WTC11 (cell line): ENCODE measurements at regions not wholly inside any gene's neighbourhood (a gene's known extent, or its start where the extent isn't known, plus 50 kb on each side); places are given as distances from the start of the nearest gene placed in this dataset.

Experiments used
- CTCF ChIP-seq: fragments of 200-600 bp; IDR thresholded peaks from 2 replicates; pipeline ENCODE4 v1.8.0; 2022; ENCODE audit warnings: antibody characterized with exemption
- NFYB ChIP-seq: sonication (generic); formaldehyde crosslinking; conservative IDR thresholded peaks from 2 replicates; pipeline ENCODE4 v1.8.0; 2022; ENCODE audit warnings: low read depth, missing genetic modification reagents
- NR3C1 ChIP-seq: sonication (generic); formaldehyde crosslinking; conservative IDR thresholded peaks from 2 replicates; pipeline ENCODE4 v1.8.1; 2023; ENCODE audit warnings: low read depth, mild to moderate bottlenecking, missing genetic modification reagents
- SOX15 ChIP-seq: fragments of 250-450 bp; sonication (Bioruptor Pico); IDR thresholded peaks from 2 replicates; pipeline ENCODE4 v1.9.0; 2021; ENCODE audit warnings: mild to moderate bottlenecking
- TCF7 ChIP-seq: sonication (generic); formaldehyde crosslinking; IDR thresholded peaks from 2 replicates; pipeline ENCODE4 v1.8.0; 2022; ENCODE audit warnings: mild to moderate bottlenecking, low read depth, missing genetic modification reagents, moderate library complexity

- TF ChIP-seq CTCF (no peak), NFYB (CRISPR knock-in tag) (no peak), SOX15 (CRISPR knock-in tag) (no peak), NR3C1 (CRISPR knock-in tag) (no peak), TCF7 (CRISPR knock-in tag) (no peak)
These were observed 1072.7 kb downstream of the DSC3 start for GRCh38 chr18:29969876-29970275.
